Muscle of arm (tissue), 1 donor: ENCODE measurements at regions not wholly inside any gene's neighbourhood (a gene's known extent, or its start where the extent isn't known, plus 50 kb on each side); places are given as distances from the start of the nearest gene placed in this dataset.
"Not testable (repeated sequence)": the region's sequence is repeated elsewhere in the genome, so short reads cannot be mapped to it uniquely, and the experiment has no call there.

Experiments
- DNase-seq: peaks from one replicate; pipeline ENCODE4 v3.0.0-alpha.2; 2013

DNA sequence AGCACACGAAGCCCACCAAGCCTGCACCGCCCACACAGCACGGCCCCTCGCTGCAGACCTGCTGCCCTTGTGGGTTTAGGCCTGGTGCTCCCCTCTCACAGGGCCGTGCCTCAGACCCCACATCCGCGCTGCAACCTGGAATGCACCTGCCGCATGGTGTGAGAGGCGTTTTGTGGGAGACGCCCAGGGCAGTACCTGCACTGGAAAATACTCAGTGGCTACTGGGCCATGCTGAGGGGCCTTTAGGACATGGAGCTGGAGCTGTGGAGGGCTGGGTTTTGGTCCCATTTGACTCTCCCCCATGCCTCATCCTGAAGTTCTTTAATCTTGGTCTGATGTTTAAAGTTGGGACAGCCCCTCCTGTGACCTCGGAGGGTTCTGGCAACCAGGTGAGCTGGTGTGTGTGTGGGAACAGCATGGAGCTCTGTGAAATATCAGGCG, 116.3 kb downstream of the ERMARD start:
- no peak for DNase-seq

DNA sequence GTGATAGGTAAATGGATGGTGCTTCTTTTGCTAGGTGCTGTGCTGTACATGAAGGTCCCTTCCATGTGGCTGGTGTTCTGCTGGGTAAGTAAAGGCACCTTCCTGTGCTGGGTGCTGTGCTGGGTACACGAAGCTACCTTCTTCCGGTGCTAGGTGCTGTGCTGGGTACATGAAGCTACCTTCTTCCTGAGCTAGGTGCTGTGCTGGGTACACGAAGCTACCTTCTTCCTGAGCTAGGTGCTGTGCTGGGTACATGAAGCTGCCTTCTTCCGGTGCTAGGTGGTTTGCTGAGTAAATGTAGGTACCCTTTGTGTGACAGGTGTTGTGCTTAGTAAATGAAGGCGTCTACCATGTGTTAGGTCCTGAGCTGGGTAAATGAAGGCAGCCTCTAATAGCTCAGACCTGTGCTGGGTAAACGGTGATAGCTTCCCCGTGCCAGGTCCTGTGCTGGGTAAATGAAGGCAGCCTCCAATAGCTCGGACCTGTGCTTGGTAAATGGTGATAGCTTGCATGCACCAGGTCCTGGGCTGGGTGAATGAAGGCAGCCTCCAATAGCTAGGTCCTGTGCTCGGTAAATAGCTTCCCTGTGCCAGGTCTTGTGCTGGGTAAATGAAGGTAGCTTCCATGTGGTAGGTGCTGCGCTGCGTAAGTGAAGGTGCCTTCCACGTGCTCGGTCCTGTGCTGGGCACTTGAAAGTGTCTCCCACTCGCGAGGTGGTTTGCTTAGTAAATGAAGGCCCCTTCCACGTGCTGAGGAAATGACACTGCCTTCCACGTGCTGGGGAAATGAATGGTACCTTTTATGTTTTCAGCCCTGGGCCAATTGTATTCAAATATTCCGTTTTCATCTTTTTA, 115.5 kb downstream of the ERMARD start:
- no peak for DNase-seq

DNA sequence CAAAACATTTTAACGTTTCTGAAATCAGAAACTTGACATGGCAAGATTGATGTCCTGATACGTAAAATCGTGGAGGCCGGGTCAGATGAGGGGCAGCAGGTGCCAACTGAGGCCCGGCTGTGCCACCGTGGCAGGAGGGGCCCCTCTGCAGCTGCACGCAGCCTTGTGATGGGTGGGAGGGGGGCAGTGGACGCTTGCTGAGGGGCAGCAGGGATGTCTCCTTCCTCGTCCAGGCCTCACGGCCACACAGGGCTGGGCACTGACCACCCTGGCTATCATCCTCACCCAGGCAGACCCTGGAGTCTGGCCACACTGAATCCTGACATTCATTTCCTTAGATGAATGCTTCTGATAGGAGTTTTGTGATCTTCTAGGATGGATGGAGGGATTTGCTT, 114.7 kb downstream of the ERMARD start:
- DNase-seq, result no peak

DNA sequence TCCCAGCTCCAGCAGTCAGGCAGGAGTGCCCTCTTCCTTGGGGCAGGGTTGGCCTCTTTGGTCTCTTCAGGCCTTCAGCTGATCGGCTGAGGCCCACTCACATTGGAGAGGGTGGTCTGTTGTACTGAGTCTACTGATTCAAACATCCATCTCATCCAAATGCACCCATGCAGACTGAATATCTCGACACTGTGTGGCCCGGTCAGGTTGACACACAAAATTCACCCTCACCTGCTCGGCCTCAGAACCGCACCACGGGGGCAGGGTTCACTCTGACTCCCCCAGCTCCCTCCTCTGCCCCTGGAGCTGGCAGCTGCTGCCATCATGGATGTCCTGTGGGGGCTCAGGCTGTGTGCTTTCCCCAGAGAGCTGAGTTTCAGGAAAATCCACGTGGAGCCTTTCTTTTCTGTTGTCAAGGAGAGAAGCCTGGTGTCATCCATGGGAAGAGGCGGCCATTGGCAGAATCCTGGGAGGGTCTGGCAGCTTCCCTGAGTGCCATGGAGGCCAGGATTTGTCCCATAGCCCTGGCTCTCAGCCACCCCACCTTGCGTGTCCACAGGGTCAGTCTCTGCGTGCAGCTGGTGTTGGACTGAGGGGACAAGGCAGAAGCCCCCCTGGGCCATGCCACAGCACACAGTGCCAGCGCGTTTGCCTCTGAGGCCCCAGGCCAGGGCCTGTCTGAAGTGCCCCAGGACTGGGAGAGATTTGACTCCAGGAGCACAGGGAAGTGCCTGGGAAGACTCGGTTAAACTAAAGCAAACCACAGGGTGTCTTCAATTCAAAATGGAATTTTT, 114.1 kb downstream of the ERMARD start:
- no peak for DNase-seq

DNA sequence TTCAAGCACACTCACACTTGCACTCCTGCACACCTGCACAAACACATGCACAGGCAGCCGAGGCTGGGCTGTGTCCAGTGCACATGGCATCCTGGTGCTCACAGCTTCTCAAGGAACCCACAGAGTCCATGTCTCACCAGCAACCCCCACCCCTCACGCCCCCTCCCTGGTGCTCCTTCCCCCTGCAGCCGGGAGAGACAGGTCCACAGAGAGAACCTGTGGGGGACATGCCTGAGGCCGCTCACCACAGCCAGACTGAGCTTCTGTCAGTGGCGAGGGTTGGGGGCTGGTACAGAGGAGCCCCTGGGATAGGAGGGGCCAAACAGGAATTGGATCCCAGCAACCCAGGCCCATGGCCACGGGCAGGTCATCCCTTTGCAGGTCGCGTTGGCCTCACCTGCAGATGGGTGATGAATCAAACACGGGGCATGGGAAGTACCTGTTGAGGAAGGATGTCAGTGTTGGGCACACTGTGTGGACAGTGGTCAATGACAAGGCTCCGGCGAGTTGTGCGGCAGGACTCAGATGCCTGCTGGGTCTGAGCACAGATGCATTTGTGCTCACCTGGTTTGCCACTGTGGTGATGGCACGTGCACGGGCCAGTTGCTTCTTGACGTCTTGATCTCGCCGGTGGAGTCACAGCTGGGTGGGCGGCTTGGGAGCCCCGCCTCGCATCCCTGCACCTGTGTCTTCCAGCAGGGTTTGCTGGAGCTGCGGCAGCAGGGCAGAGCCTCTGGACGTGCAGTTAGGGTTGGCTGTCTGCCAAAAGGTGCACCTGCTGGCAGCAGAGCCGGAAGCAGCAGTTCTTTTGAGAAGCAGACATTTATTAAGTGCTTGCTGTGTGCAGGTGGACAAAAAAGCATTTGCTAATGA, 113.0 kb downstream of the ERMARD start:
- DNase-seq, result no peak

DNA sequence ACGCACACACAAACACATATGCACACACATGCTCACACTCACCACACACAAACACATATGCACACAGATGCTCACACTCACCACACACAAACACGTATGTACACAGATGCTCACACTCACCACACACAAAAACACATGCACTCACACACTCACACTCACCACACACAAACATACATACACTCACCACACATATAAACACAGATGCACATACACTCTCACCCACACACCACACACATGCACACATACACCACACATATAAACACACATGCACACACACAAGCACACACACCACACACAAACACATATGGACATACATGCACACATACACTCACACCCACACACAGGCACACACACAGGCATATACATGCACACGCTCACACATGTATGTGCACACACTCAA, 112.3 kb downstream of the ERMARD start:
- DNase-seq, result no peak

DNA sequence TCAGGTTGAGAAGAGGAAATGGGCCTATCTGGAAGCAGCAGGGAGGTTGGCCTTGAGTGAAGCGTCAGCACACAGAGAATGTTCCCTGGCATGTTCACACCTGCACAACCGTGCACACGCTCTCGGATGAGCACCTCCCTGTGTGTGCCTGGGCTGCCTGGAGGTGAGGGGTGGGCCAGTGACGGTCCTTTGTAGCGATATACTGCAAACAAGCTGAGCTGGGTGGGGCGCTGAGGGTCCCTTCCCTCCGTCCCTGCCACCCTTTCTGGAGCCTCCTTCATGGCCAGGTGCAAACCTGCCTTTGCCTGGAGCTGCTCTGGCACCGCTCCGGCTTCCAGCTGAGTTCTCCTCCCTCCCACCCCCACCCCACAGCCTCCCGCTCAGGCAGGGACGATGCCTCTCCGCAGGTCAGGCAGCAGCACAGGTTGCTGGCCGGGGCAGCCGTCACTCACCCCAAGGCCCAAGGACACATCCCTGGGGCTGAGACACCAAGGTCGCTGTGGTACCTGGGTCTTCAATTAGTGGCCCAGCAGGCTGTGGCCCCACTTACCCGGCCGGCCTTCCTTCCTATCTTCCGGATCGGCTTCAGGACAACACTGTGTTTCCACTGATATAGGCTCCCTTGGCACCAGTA, 111.6 kb downstream of the ERMARD start:
- DNase-seq, result no peak

DNA sequence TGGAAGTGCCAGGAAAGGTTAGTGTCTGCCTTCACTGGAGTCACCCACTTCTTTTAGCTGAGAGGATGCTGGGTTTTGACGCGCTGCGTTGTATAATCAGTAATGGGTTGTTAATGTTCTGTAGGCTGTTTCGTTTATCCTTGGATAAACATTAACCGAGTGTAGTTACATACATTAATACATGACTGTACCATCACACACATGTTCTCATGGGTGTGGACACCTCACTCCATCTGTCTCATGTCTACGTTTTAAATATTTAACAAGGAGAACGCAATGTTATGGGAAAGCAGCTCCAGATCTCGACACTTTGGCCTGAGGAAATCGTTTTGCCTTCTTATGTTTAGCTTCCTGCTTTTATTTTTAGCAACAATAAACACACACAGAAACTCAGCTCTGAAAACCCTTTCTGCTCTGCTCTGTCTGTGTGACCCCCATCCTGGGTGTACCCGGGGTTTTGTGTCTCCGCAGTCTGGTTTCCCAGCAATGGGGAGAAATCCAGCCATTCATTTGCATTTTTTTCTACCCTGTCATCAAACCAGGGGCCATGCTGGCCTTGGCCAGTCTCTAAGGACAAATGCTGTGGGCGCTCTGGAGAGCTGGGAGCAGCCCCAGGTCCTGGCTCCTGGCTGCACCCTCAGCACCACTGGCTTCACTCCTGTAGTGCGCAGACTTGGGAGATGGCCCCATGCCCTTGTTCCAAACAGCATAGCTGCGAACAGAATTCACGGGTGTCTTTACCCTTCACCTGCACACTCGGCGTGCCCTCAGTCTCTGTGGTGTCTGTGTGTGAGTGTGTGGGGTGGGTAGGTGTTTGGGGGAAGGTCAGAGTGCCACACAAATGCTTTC, 110.8 kb downstream of the ERMARD start:
- no peak for DNase-seq

DNA sequence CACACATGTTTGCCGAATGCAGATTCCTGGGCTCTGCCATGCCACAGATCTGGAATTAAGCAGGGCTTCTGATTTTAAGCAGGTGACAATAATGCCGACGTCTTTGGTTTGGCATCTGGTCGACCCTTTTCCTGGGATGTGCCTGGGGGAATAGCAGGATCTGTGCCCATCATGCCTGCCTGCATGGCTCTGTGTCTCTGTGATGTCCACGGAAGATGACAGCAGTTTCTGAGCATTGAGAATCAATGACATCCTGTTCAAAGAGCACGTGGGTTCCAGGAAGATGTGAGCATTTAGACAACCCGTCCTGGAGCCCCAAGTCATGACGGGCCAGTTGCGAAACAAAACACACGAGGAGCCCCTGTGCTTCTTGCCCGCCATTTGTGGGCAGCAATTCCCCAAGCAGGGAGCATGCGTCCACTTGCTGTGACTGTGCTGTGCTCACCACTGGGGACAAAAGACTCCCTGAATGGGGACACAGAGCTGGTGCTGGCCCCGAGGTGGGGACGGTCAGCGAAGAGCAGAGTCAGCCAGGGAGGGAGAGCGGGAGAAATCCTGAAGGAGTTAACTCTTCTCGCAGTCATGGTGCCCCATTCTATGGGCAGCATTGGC, 110.1 kb downstream of the ERMARD start:
- no peak for DNase-seq

DNA sequence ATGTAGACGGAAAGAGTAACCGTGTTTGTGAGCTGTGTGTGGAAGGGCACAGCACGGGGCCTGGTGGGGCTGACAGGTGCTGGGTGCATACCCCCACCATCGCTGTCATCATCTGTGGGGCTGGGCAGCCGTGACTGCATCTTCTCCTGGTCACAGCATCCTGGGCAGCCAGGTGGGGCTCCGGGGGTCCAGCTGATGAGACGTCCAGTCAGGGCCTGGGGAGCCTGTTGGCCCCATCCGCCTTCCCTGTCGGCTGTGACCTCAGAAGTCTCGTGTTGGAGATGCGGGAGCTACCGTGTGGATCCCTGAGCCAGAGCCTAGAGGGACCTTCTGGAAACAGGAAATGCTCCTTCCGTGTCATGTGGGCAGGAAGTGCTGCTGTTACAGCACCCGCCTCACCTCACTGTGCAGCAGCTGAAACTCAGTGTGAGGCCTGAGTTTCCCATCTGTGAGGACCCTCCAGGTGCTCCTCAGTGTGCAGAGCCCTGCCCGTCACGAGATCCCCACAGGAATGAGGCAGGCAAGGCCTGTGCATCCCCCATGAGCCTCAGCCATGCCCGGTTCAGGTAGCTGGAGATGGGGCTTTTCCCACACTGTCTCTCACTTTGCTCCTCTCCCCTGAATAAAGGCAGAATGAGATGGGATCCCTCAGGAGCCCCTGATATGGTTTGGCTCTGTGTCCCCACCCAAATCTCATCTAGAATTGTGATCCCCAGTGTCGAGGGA, 108.7 kb downstream of the ERMARD start:
- DNase-seq, result no peak

DNA sequence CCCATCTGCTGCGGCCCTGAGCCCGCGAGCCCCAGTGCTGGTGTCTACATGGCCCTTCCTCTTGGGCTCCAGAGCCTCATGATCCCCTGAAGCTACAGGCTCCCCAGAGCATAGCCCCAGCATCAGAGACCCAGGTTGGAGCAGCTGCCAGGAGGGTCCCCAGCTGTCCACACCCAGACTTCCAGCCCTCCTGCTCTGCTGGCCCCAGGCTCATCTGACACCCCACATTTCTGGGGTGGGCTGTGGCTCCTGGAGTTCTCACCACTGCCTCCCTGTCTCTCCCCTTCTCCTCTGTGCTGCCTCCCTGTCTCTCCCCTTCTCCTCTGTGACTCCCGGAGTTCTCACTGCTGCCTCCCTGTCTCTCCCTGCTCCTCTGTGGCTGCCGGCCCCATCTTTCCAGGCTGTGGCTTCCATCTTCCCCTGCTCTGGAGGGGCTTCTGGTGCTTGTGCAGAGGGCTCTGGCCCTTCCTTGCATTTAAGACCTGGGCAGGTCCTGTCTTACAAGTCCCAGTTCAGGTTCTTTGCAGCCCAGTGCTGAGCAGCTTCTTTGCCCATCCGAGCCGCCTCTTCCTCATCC, 108.1 kb downstream of the ERMARD start:
- DNase-seq, result no peak

DNA sequence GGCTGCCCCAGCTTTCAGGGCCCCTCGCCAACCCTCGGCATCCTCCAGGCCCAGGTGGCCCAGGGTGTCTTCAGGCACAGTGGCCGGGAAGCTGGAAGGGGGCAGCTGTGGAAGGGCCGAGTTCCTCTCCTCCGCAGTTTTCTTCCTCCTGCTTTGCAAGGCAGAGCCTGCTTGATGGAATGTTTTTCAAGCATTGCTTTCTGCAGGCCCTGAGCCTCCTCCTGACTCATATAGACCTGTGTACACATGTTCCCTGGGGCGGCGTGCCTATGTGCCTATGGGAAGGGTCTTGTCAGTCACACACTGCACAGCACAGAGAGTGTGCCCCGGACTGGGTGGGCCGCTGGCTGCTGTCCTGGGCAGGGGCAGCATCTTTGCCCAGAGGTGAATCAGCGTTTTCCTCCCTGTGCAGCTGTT, 107.5 kb downstream of the ERMARD start:
- DNase-seq, result no peak

DNA sequence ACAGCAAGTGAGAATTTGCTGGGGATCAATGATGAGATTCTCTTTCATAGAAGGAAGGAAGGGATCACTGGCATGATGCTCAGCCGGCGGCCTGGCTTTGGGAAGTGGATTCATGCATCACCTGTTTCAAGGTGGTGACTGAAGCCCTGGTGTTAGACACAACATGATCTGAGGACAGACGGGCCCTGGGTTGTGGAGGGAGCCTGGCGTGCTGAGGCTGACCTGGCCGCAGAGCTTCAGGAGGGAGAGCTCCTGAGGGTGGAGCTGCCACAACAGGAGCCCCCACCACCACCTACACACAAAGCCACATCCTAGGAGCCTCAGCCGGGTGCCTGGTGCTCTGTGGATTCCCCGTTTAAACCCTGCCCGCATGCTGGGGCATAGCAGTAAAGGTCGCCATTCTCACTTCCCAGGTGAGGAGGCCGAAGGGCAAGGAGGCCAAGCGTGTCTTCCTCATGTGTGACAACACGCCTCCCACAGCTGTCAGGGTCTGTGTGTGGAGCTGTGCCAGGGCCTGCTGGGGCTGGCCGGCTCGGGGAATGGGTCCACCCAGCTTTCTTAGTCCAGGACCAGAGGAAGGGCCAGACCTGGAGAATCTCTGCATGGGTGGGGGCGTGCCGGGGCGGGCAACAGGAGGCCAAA, 107.0 kb downstream of the ERMARD start:
- DNase-seq, result no peak

DNA sequence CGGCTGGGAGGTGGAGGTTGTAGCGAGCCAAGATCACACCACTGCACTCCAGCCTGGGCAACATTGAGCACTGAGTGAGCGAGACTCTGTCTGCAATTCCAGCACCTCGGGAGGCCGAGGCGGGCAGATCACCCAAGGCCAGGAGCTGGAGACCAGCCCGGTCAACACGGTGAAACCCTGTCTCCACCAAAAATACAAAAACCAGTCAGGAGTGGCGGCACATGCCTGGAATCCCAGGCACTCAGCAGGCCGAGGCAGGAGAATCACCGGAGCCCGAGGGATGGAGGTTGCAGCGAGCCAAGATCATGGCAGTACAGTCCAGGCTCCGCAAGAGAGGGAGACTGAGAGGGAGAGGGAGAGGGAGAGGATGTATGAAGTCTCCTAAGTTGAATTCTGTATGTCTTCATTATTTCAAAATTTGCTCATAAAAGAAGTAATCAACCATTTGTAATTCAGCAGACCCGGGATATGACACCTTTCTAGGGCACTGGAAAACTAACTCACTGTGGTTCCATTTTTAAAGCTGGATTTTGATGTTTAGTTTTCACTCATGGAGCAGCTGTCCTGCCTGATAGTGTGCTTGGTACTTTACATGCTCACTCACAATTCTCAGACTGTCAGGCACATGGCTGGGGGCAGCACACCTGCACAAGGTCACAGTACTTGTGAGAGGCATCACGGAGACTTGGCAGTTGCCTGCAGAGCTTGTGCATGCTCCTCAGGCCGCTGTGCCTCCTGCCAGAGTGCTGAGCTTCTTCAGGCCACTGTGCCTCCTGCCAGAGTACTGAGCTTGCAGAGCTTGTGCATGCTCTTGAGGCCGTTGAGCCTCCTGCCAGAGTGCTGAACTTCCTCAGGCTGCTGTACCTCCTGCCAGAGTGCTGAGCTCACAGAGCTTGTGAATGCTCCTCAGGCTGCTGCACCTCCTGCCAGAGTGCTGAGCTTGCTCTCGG, 106.2 kb downstream of the ERMARD start:
- DNase-seq, result no peak

DNA sequence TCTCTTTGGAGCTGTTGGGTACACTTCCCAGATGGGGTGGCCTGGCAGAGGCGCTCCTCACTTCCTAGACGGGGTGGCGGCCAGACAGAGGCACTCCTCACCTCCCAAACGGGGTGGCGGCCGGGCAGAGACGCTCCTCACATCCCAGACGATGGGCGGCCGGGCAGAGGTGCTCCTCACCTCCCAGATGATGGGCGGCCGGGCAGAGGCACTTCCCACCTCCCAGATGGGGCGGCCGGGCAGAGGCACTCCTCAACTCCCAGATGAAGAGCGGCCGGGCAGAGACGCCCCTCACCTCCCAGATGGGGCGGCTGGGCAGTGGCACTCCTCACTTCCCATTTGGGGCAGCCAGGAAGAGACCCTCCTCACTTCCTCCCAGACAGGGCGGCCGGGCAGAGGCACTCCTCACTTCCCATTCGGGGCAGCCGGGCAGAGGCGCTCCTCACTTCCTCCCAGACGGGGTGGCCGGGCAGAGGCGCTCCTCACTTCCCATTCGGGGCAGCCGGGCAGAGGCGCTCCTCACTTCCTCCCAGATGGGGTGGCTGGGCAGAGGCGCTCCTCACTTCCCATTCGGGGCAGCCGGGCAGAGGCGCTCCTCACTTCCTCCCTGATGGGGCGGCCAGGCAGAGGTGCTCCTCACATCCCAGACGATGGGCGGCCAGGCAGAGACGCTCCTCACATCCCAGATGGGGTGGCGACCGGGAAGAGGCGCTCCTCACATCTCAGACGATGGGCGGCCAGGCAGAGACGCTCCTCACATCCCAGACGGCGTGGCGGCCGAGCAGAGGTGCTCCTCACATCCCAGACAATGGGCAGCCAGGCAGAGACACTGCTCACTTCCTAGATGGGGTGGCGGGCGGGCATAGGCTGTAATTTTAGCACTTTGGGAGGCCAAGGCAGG, 105.3 kb downstream of the ERMARD start:
- not testable (repeated sequence) for DNase-seq

DNA sequence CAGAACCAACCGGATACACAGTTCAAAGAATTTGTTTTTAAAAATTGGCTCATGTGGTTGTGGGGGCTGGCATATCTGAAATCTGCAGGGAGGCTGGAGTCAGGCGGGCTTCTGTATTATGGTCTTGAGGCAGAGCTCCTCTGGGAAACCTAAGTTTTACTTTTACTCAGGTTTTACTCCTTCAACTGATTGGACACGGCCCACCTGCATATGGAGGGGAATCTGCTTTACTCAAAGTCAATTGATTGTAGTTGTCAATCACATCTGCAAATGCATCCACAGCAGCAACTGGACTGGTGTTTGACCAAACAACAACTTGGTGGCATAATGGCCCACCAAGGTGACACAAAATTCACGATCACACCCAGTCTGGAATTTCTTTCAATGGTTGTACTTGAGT, 103.4 kb downstream of the ERMARD start:
- no peak for DNase-seq
